ENCODE measurements at regions not wholly inside any gene's neighbourhood (a gene's known extent, or its start where the extent isn't known, plus 50 kb on each side); places are given as distances from the start of the nearest gene placed in this dataset.
A peak's percentile ranks its signal among the peaks of the same experiment; 100 is the strongest.

- BruUV-seq (replicated peaks), result no TSS peak
- Histone ChIP-seq H3K27ac (ENCODE audit: extremely low read depth, low read depth, low read length) (no peak overlapping the region), H4K20me1 (replicated peaks; ENCODE audit: control insufficient read depth, insufficient read depth, low read length) (no peaks in the 10 kb centered on the region), H3K9me1 (ENCODE audit: control insufficient read depth, insufficient read depth, low read length) (no peaks in the 10 kb centered on the region), H3K4me3 (no peak overlapping the region), H2AFZ (ENCODE audit: low read depth, low read length) (no peak overlapping the region), H3K27me3 (ENCODE audit: control insufficient read depth in 2 of 2, insufficient read depth in 2 of 2, low read length in 2 of 2) (no peaks in the 10 kb centered on the region), H3K9me3 (replicated peaks; ENCODE audit: control insufficient read depth, insufficient read depth, low read depth, low read length) (no peaks in the 10 kb centered on the region), H3K36me3 (ENCODE audit: control insufficient read depth, insufficient read depth, low read length) (no peaks in the 10 kb centered on the region), H3K4me2 (ENCODE audit: insufficient read depth, low read length) (no peak overlapping the region), H3K4me1 (replicated peaks in 1 of 2; ENCODE audit: control insufficient read depth in 2 of 2, insufficient read depth in 2 of 2, low read length in 2 of 2) (no peaks in the 10 kb centered on the region), H3K79me2 (ENCODE audit: control insufficient read depth, insufficient read depth, low read length) (no peaks in the 10 kb centered on the region), H3K9ac (ENCODE audit: insufficient read depth in 1 of 2, low read depth in 2 of 2, low read length in 2 of 2) (no peak overlapping the region)
- FAIRE-seq (no peak), ATAC-seq (no peak), DNase-seq (ENCODE audit: extremely low read depth in 1 of 4, low spot score in 3 of 4) (no peak)
- WGBS (ENCODE audit: insufficient coverage, low coverage, missing lambda C conversion rate), result 0% methylated on average over 5 of the region's 5 CpGs
- ChIA-PET CTCF (ENCODE audit: low intra/inter-chr PET ratio) (no interaction called here), POLR2A (no interaction called here)
- in situ Hi-C loops (cut with MboI), result no loop called here
- TF ChIP-seq CEBPG (CRISPR knock-in tag; IDR thresholded peaks at IDR 0.05), result no peak
- peak in 1 of 2 experiments; percentile 45; a peak in 1 of 4 replicates for TF ChIP-seq CEBPG (tag; conservative IDR thresholded peaks at IDR 0.05 in 1 of 2, IDR thresholded peaks at IDR 0.05 in 1 of 2)
- TF ChIP-seq, protein P1, sequence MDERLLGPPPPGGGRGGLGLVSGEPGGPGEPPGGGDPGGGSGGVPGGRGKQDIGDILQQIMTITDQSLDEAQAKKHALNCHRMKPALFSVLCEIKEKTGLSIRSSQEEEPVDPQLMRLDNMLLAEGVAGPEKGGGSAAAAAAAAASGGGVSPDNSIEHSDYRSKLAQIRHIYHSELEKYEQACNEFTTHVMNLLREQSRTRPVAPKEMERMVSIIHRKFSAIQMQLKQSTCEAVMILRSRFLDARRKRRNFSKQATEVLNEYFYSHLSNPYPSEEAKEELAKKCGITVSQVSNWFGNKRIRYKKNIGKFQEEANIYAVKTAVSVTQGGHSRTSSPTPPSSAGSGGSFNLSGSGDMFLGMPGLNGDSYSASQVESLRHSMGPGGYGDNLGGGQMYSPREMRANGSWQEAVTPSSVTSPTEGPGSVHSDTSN (CRISPR knock-in tag; IDR thresholded peaks at IDR 0.05; ENCODE audit: low read depth), result no peak
- TF ChIP-seq, protein P1 (tag; conservative IDR thresholded peaks at IDR 0.05; ENCODE audit: low read depth), result peak; percentile 46
- TF ChIP-seq ATF4 (CRISPR knock-in tag; IDR thresholded peaks at IDR 0.05), result peak; percentile 82
- no peak for TF ChIP-seq SUPT5H (IDR thresholded peaks at IDR 0.05)
- peak; percentile 49 for TF ChIP-seq MEIS2 (IDR thresholded peaks at IDR 0.05; ENCODE audit: partially characterized antibody)
- no peak for TF ChIP-seq ASH1L (IDR thresholded peaks at IDR 0.05; ENCODE audit: borderline replicate concordance, low read depth, partially characterized antibody)
- peak; percentile 38; the same call in 1 of the 2 replicates for TF ChIP-seq FOSL1 (tag; conservative IDR thresholded peaks at IDR 0.05)
- no peak for TF ChIP-seq NONO (IDR thresholded peaks at IDR 0.05; ENCODE audit: low read depth in 2 of 2, low read length in 1 of 2)
- intact Hi-C loops (cut with micrococcal nuclease), result no loop called here
Observed at GRCh38 chr18:42192251-42193248, 237.5 kb downstream of the PIK3C3 start.
